NCI-H1417 (cell line): ENCODE measurements at regions not wholly inside any gene's neighbourhood (a gene's known extent, or its start where the extent isn't known, plus 50 kb on each side); places are given as distances from the start of the nearest gene placed in this dataset.

Experiments
- DNase-seq, 3 experiments: peaks; one replicate each; lab custom pipeline; 2025; lab: John Stamatoyannopoulos, UW

DNA sequence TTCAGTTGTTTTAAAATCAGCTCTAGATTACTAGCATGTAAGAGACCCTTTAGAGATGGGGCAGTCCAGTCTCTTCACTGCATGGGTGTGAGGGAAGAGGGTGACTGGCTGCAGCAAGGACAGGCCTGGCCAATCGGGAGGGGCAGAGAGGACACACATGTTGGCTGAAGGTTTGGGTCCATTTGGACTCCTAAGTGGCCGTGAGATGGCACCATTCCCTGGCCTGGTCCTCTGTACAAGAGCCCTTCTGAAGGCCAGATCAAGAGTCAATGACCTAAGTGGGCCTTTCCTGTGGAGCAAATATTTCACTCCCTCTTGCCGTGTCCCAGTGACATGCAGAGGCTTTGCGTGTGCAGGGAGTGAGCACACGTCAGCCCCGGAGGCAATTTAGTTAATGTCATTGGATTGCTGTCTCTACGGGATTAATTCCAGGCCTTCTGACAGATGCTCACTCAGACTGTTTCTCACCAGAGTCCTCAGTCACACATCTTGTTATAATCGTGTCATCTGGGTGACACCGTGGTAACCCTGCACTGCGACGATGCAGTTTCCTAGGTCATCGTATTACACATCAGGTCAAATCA, 613.0 kb downstream of the NPHP4 start:
- no peak for DNase-seq

DNA sequence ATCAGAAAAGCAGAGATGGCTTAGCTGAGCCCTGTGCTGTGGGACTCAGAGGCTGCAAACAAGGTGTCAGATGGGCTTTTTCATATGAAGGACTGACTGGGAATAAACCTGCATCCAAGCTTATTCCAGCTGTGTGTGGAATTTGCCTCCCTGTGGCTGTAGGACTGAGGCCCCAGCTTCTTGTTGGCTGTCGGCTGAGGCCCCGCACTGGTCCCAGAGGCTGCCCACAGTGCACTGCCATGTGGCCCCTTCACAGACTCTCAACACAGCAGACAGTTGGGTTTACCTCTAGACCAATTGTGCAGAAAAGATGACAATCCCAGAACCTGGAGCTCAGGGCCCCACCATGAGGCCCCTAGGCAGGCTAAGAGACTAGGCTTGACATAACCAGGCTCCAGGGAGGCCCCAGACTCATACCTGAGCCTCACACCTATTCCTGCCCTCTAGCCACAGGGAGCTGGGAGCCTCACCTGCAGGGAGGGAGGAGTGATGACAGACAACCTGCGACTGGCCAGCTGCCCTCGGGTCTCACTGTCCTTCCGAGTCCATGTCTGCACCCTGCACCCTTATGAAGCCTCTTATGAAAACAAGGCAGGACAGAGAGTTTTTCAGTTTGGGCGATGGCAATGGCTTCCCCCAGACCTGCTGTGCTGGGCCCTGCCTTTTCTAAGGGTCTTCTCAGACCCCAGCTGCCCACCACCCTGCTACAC, 615.5 kb downstream of the NPHP4 start:
- no peak for DNase-seq

DNA sequence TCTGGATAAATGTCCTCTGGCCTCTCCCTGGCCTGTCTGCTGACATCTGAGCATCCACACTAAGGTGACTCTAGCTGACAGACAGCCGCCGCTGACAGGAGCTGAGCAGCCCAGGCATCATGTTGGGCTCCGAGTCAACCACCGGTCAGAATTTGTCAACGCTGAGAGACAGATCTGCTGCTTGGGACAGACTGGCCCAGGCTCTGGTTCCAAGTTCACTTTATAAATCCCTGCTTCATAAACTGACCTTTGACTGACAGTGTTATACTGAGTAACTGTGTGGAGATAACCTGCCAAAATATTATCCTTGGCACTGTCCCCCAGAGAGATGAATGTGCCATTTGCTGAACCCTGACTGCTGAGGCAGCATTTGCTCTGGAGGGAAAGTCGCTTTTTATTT, 616.7 kb downstream of the NPHP4 start:
- no peak for DNase-seq

DNA sequence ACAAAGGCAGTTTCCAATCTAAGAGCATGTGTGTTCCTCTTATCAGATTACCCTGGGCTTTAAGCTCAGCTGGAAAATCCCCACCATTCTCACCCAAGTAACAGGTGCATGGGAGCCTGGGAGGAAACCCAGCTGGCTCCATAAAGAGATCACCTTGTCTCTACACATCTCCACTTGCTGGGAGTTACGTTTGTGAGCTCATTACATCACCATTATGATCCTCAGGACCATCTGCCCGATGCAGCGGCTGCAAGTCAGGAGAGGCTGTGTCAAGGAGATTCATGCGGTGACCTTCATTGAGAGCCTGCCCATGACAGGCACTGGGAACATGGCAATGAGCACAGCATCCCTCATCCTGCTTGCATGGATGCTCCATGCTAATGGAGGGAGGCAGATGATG, 618.0 kb downstream of the NPHP4 start:
- DNase-seq = no peak

DNA sequence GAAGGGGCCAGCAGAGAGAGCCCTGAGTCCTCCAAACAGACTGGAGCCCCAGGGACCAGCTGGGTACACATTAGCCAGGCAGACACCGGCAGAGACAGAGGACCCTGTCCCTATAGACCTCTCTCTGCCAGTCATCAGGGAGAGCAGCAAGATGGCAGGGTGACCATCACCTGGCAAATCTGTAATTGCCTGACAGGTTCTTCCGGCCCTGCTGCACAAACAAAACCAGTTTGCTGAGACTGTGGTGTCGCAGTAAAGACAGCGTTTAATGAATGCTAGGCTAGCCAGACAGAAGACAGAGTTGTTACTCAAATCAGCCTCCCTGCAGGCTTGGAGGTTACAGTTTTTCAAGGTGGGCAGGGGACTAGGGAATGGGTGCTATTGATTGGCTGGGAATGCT, 618.9 kb downstream of the NPHP4 start:
- DNase-seq = peak in 1 of 3 experiments; percentile 15

DNA sequence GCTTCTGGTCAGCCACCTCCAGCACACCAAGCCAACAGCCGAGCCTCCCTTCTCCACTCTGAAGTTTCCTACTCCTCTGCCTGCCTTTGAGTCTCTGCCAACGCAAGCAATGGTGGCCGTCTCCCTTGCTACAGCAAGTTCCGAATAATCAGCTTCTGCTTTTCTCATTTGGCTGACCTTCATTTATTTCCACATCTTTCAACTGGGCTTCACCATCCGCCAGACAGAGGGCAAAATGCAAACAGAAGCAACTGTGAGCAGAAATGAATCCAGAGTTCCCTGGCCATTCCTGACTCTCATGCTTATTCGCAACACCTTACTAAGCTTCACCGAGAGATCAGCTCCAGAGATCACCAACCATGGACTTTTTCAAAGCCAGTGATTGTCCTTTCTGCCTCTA, 621.0 kb downstream of the NPHP4 start:
- DNase-seq = no peak

DNA sequence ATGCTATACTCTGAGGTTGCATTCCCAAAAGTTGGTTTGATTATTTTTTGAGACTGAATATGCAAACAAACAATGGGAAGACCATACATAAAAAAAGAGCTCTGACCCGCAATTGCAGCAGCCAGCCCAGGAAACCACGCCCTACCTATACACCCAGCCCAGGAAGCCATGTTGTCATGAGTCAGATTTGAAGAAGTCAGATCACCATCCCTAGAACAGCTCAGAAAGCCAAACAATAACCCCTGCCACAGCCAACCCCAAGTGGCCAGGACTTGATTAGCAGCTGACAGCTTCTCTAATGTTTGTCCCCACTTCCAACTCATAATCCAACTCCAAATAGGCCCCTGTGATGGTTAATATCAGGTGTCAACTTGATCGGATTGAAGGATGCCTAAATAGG, 621.9 kb downstream of the NPHP4 start:
- DNase-seq = no peak

DNA sequence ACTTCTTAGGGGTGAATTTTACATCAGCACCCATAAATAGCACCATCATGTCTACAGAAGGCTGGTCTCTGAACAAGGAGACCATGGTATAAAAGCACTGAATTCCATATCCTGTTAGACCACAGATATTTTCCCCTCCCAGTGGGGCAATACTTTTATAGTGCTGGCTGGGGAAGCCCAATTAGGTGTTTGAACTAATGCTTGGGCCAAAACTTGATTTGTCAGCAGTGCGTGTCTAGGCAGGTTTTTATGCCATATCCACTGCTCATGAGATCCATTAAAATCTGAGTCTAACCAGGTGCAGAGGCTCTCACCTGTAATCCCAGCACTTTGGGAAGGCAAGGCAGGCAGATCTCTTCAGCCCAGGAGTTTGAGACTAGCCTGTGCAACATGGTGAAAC, 623.0 kb downstream of the NPHP4 start:
- peak in 2 of 3 experiments; percentile 6 to 8 for DNase-seq

DNA sequence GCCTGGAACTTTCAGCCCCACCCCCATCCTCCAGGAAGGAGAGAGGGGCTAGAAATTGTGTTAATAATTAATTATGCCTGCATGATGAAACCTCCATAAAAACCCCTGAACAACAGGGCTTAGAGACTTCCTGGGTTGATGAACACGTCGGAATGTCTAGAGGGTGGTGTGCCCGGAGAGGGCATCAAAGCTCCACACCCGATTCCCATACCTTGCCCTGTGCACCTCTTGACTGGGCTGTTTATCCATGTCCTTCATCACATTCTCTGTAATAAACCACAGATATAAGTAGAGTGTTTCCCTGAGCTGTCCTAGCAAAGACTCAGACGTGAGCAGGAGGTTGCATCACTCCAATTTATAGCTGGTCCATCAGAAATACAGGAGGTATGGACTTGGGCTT, 624.0 kb downstream of the NPHP4 start:
- DNase-seq = no peak

DNA sequence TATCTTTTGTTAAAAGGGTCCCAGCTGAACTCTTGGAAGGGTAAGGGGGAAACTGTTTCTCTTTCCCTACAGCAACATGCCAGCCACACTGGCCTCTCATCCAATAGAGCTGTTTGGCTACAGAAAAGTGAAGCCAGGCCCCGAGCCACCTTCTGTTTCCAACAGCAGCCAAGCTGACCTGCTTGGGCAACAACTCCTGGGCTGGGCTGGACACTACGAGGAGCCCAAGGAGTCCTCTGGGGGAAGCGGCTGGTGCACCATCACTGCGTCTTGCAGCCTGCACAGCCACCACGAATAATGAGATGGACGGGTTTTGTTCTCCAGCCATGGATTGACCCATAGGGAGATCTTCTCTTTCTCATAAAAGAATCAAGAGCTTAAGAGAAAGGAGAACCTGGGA, 624.9 kb downstream of the NPHP4 start:
- no peak for DNase-seq

DNA sequence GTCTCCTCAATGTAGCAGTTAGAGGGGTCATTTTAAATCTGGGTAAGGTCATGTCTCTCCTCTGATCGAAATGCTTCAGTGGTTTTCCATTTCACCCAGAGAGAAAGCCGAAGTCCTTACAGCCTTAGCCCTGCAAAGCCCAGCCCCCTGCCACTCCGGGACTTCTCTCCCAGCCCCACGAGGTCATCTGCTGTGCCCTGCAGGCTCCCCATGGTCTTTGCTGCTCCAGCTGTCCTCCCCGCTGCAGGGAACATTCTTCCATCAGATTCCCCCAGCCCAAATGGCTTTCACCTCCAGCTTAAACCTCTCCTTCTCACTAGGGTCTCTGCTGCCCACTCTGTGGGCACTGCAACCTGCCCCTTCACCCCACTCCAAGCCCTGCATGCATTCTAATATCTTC, 626.5 kb downstream of the NPHP4 start:
- no peak for DNase-seq

DNA sequence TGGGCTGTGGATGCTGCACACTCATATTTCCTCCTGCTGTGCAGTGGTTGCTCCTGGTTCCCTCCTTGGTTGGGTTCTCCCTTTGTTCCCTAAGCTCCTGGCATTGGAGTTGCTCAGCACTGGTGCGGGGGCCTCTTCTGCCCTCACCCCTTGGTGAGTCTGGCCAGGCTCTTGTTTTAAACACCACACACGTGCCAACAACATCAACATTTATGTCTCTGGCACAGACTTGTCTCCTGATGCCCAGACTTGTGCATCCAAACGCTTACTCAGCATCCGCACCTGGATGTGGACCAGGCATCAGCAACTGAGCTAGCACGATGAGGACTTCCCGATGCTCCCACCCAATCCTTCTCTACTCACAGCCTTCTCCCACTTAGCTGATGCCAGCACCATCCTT, 627.6 kb downstream of the NPHP4 start:
- no peak for DNase-seq

DNA sequence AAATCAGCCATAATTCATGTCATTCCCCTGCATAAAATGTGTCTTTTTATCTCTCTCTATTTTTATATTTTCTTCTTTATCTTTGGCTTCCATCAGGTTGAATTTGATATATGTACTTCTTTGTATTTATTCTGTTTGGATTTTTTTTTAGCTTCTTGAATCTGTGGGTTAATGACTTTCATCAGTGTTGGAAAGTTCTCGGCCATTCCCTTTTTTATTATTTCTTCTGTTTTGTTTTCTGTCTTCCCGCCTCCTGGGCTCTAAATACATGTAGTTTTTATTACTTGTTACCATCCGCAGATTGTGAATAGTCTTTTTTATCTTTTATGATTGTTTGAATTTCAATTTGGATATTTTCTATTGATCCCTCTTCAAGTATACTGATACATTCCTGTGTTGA, 637.5 kb downstream of the NPHP4 start:
- DNase-seq = no peak

DNA sequence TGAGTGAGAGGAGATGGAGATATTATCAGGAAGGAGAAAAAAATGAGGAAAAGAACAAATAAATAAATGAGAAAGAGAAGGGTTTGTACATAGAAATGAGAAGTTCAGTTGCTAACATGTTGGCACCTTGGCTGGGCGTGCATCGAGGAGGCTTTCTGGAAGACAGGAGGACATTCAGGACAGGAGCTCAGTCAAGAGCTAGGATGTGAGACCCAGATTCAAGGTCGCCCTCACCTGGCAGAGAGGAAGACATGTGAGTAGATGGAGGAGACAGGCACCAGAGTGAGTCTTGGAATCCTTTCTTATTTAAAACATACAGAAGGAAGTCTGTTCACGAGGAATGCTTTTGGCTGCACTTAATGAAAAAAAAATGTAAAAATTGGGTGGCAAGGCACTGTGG, 640.9 kb downstream of the NPHP4 start:
- DNase-seq = peak in 1 of 3 experiments; percentile 4

DNA sequence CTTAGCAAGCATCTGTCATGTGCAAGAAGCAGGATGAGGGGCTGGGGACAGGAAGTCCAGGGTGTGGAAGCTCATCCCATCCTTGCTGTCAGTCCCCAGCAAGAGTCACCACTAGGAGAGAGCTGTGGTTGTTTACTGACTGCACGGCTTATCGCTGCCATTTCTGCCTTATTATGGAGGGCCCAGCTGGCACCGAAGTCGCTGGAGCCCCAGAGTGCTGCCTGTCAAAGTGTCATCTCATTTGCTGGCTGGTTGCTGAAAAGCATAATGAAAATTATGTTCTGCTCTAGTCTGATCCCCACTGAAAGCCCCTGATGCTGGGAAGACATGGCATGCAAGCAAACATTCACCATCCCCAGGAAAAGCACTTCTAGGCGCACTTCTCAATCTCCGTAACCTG, 642.7 kb downstream of the NPHP4 start:
- peak in 1 of 3 experiments; percentile 23 for DNase-seq

DNA sequence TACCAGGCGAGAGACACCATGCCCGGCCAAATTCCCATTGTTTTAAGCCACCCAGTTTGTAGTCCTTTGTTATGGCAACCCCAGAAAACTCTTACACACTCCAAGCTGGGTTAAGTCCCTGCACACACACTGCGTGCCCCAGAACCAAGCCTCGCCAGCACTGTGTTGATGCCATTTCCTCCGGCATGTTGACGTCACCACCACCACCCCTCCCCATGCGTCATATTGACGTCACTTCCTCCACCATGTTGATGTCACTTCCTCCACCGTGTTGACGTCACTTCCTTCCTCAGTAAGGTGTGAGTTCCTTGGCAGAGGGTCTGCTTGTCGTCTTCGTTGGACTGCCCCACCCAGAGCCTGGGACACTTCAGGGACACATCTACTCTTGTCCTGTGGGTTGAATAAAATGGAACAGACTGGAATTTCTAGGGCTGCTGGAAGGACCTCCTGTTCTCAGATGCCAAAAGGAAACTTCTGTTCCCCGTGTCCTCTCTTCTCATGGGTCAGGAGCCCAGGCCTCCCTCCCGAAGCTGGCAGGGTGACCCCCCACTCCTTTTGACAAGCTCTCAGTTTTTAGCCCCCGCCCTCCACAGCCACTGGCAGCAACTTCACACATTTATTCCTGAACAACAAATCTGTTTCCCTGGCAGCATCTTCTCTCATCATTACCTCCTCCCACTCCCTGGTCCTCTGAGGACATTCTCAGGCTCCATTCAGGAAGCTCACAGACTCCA, 643.3 kb downstream of the NPHP4 start:
- no peak for DNase-seq

DNA sequence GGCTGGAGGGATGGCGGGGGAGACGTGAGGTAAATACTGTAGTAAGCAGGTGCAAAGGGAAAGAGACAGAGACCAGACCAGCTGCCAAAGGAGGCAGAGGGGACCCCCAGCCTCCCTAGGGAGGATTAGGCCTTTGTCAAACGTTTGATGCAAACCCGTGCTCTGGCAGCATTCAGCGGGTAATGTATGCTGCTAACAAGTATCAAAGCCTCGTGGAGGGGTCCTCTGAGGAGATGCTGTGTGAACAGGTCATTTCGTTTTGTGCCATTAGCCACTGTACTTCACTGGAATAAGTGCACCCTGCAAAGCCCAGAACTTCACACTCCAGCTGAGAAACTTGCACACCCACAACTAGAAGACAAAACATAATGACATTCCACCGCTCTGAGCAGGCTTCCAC, 644.5 kb downstream of the NPHP4 start:
- DNase-seq = no peak

DNA sequence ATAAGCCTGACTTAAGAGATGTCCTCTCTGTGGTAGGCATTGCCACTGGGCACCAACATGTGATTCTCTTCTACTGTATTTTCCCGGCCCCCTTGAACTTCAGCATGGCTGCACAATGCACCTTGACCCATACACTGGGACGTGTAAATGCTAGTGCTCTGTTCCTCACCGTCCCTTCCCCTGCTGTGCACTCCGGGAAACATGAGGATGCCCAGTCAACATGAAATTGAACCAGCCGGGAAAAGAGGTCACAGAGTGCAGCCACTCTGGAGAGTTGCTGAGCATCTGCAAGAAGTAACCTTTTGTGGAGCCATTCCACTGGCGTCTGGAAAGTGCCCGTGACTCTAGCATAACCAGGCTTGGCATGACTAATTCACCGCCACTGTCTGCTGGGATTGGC, 646.7 kb downstream of the NPHP4 start:
- DNase-seq = no peak

DNA sequence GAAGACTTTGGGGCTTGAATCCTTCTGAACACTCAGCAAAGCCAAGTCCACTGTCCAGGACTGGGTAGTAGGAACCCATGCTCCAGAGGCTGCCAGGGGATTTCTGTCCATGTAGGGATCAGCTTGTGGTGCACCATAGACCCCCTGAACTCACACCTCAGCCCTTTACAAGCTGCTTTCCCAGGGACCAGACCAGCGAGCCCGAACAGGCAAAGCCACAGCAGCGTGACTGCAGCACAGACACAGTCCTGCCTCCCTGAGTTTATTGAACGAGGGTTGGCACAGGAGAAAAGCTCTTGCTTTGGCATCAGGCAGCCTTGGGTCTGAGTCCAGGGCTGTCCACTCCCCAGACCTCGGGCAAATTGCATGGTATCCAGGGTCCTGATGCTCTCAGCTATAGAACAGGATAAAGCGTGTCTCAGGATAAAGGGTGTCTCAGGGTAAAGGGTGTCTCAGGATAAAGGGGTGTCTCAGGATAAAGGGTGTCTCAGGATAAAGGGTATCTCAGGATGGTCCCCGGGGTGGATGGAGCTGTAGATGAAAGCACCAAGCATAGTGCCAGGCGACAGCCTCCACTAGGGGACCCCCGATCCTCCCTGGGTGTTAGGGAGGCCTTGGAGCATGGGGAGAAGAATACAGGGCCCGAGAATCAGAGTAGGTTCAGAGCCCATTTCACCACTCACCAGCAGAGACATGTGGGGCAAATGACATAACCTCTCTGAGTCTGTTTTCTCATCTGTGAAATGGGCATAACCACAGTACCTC, 648.8 kb downstream of the NPHP4 start:
- DNase-seq = no peak

DNA sequence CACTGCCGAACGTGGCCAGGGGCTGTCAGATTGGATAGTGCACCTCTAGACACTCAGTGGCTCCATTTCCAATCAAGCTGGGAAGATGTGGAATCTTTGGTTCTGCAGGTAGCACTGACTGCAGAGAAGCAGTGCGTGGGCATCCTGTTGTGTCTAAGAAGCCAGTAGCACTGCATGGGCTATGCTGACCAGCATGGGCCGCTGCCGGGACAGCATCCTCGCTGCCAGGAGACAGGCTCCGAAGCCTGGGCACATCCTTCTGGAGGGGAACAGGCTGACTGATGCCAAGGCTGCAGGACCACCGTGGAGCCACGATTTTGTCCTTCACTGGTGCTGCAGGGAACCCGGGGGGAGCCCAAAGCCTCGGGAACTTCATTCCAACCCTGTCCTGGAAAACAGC, 649.4 kb downstream of the NPHP4 start:
- DNase-seq = no peak

DNA sequence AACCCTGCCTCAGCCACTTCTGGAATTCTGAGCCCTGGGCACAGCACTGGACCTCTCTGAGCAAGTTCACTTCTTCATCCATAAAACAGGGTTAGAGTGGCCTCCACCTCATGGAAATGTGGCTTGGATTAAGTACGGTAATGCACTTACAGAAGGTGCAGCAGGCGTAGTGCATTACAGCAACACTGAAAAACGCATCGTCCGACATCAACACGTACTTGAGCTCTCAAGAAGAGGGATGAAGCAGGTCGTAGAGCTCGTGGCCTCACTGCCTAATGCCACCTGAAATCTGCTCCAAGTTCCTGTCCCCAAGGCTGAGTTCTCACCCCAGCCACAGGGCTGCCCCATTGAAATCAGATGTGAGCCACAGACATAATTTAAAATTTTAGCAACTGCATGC, 650.1 kb downstream of the NPHP4 start:
- no peak for DNase-seq

DNA sequence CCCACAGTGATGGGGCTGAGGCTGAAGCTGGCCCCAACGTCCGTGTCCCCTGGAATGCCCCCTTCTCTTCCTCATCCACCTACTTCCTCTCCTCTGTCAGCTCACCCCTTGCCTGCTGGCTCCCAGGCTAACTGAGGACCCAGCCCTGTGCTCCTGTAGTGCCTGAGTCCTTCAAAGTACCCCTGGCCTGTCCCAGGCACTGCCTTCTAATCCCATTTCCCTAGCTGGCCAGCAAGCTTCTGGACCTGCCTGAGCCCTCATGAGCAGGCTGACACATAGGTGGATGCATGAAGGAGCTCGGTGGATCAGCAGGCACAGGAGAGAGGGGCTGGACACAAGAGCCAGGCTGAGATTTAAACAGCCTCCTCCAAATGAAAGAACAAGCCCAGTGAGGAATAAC, 650.8 kb downstream of the NPHP4 start:
- DNase-seq = no peak
